Loucy (cell line): ENCODE measurements at regions not wholly inside any gene's neighbourhood (a gene's known extent, or its start where the extent isn't known, plus 50 kb on each side); places are given as distances from the start of the nearest gene placed in this dataset.
"Not testable (repeated sequence)": the region's sequence is repeated elsewhere in the genome, so short reads cannot be mapped to it uniquely, and the experiment has no call there.

Experiments used
- H2AFZ ChIP-seq: fragments of 200-600 bp; sonication (generic); 2 replicates; pipeline ENCODE4 v1.6.0; 2016; ENCODE audit warnings: antibody characterized with exemption, mild to moderate bottlenecking, low read length, moderate library complexity
- H3F3A ChIP-seq: fragments of 200-600 bp; 2 replicates; pipeline ENCODE4 v1.6.0; 2016; ENCODE audit warnings: antibody characterized with exemption, low read depth, mild to moderate bottlenecking
- H3K27me3 ChIP-seq: fragments of 200-600 bp; sonication (generic); 2 replicates; pipeline ENCODE4 v1.6.1; 2014; ENCODE audit warnings: low read length, mild to moderate bottlenecking; ENCODE audit not compliant: insufficient read depth, poor library complexity, severe bottlenecking
- H3K36me3 ChIP-seq: fragments of 200-600 bp; sonication (generic); 2 replicates; pipeline ENCODE4 v1.6.1; 2016; ENCODE audit warnings: low read length; ENCODE audit not compliant: insufficient read depth
- H3K4me1 ChIP-seq: fragments of 200-600 bp; sonication (generic); 2 replicates; pipeline ENCODE4 v1.5.1; 2014; ENCODE audit warnings: low read length, mild to moderate bottlenecking; ENCODE audit not compliant: insufficient read depth, poor library complexity, severe bottlenecking
- H3K4me2 ChIP-seq: fragments of 200-600 bp; sonication (generic); 2 replicates; pipeline ENCODE4 v1.6.0; 2014; ENCODE audit warnings: antibody characterized with exemption, low read length, low read depth, mild to moderate bottlenecking; ENCODE audit not compliant: poor library complexity, severe bottlenecking
- H3K4me3 ChIP-seq: fragments of 200-600 bp; sonication (generic); 2 replicates; pipeline ENCODE4 v1.5.1; 2014; ENCODE audit warnings: low read length, mild to moderate bottlenecking, mixed read lengths; ENCODE audit not compliant: poor library complexity, severe bottlenecking
- H3K79me2 ChIP-seq: fragments of 200-600 bp; sonication (generic); 2 replicates; pipeline ENCODE4 v1.6.1; 2014; ENCODE audit warnings: low read length; ENCODE audit not compliant: insufficient read depth
- H3K9ac ChIP-seq: fragments of 200-600 bp; sonication (generic); 2 replicates; pipeline ENCODE4 v1.6.0; 2014; ENCODE audit warnings: mild to moderate bottlenecking, low read depth, low read length, moderate library complexity; ENCODE audit not compliant: poor library complexity, severe bottlenecking
- H3K9me2 ChIP-seq: fragments of 200-600 bp; sonication (generic); replicated peaks from 2 replicates; pipeline ENCODE4 v1.6.1; 2016; ENCODE audit warnings: low read depth, low read length, mixed read lengths
- H3K9me3 ChIP-seq: fragments of 200-600 bp; sonication (generic); 2 replicates; pipeline ENCODE4 v1.6.1; 2014; ENCODE audit warnings: mild to moderate bottlenecking, antibody characterized with exemption, low read length, low read depth; ENCODE audit not compliant: insufficient read depth
- H4K20me1 ChIP-seq: fragments of 200-600 bp; sonication (generic); 2 replicates; pipeline ENCODE4 v1.6.0; 2014; ENCODE audit warnings: antibody characterized with exemption, low read length, mild to moderate bottlenecking; ENCODE audit not compliant: insufficient read depth, poor library complexity, severe bottlenecking
- CTCF ChIP-seq: fragments of 200-600 bp; sonication (generic); conservative IDR thresholded peaks from 2 replicates; pipeline ENCODE4 v1.5.1; 2014; ENCODE audit warnings: mild to moderate bottlenecking, antibody characterized with exemption, low read length
- EZH2phosphoT487 ChIP-seq: fragments of 200-600 bp; IDR thresholded peaks from 2 replicates; pipeline ENCODE4 v1.6.1; 2018; ENCODE audit warnings: antibody characterized with exemption, mild to moderate bottlenecking, moderate library complexity, borderline replicate concordance

GRCh38 chr12:63496654-63497053, 171.6 kb downstream of the DPY19L2 start:
- TF ChIP-seq CTCF (no peak), EZH2phosphoT487 (no peak)
- Histone ChIP-seq H3K27me3 (no peaks in the 10 kb centered on the region), H2AFZ (no peak overlapping the region), H3K9ac (no peak overlapping the region), H3K36me3 (no peaks in the 10 kb centered on the region), H3K9me2 (no peaks in the 10 kb centered on the region), H3K4me3 (no peak overlapping the region), H3F3A (no peaks in the 10 kb centered on the region), H3K9me3 (no peaks in the 10 kb centered on the region), H3K4me2 (no peak overlapping the region), H3K79me2 (no peaks in the 10 kb centered on the region), H3K4me1 (peaks cover 4% of the 10 kb centered on the region), H4K20me1 (no peaks in the 10 kb centered on the region)

GRCh38 chr12:63495974-63496373, 172.3 kb downstream of the DPY19L2 start:
- Histone ChIP-seq H3K9me2 (no peaks in the 10 kb centered on the region), H3K79me2 (no peaks in the 10 kb centered on the region), H4K20me1 (no peaks in the 10 kb centered on the region), H3K27me3 (no peaks in the 10 kb centered on the region), H2AFZ (no peak overlapping the region), H3K4me2 (no peak overlapping the region), H3K4me1 (peaks cover 4% of the 10 kb centered on the region), H3K9me3 (no peaks in the 10 kb centered on the region), H3K36me3 (no peaks in the 10 kb centered on the region), H3F3A (no peaks in the 10 kb centered on the region), H3K4me3 (no peak overlapping the region), H3K9ac (no peak overlapping the region)
- TF ChIP-seq EZH2phosphoT487, result no peak
- no peak for TF ChIP-seq CTCF

GRCh38 chr12:63493357-63493756, 174.9 kb downstream of the DPY19L2 start:
- H3K9me3 ChIP-seq, H3F3A ChIP-seq, H3K9ac ChIP-seq, H3K9me2 ChIP-seq, H2AFZ ChIP-seq, H3K4me2 ChIP-seq, H3K79me2 ChIP-seq, H3K27me3 ChIP-seq, H4K20me1 ChIP-seq, H3K4me1 ChIP-seq, H3K36me3 ChIP-seq, H3K4me3 ChIP-seq: not testable (repeated sequence)

GRCh38 chr12:63480186-63480585, 188.1 kb downstream of the DPY19L2 start:
- no peaks in the 10 kb centered on the region for H3K4me1 ChIP-seq
- no peak overlapping the region for H3K4me2 ChIP-seq

More at GRCh38 chr12:63480186-63480585, 188.1 kb downstream of the DPY19L2 start:
- H3K4me3 ChIP-seq, result no peak overlapping the region
- H4K20me1 ChIP-seq, result no peaks in the 10 kb centered on the region
- no peaks in the 10 kb centered on the region for H3K9me3 ChIP-seq
- H3K9ac ChIP-seq, result no peak overlapping the region
- H2AFZ ChIP-seq, result no peak overlapping the region
- no peaks in the 10 kb centered on the region for H3F3A ChIP-seq
- H3K27me3 ChIP-seq, result no peaks in the 10 kb centered on the region
- no peaks in the 10 kb centered on the region for H3K79me2 ChIP-seq
- H3K9me2 ChIP-seq, result no peaks in the 10 kb centered on the region
- TF ChIP-seq CTCF (no peak), EZH2phosphoT487 (no peak)
- H3K36me3 ChIP-seq, result no peaks in the 10 kb centered on the region
